PC-3 (cell line): ENCODE measurements at regions not wholly inside any gene's neighbourhood (a gene's known extent, or its start where the extent isn't known, plus 50 kb on each side); places are given as distances from the start of the nearest gene placed in this dataset.
"Not testable (repeated sequence)": the region's sequence is repeated elsewhere in the genome, so short reads cannot be mapped to it uniquely, and the experiment has no call there.

Experiments used
- CTCF ChIP-seq: fragments of 300-600 bp; sonication (generic); conservative IDR thresholded peaks from 2 replicates; pipeline ENCODE4 v1.5.1; 2017; ENCODE audit warnings: antibody characterized with exemption, low read depth, mild to moderate bottlenecking, low read length
- EZH2 ChIP-seq: fragments of 300-600 bp; sonication (generic); IDR thresholded peaks from one replicate; pipeline ENCODE4 v1.6.1; 2017; ENCODE audit warnings: antibody characterized with exemption, mild to moderate bottlenecking, low read length; ENCODE audit not compliant: unreplicated experiment

DNA sequence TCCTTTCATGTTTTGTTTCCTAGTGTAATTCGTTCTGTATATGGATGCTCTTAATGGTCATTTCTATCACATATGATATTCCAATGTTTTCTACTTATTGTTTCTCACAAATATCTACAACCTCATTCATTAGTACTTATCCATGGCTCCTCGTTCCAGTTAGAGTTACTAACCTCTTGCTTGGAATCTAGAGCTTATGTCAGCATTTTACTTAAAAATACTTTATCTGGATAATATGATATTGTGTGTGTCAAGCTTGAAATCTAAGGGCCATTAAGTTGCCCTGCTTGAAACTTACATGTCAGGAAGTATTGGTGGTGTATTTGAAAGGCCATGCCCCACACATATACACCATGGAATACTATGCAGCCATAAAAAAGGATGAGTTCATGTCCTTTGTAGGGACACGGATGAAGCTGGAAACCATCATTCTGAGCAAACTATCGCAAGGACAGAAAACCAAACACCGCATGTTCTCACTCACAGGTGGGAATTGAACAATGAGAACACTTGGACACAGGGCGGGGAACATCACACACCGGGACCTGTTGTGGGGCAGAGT, 70.7 kb upstream of the CD302 start:
- TF ChIP-seq EZH2, CTCF: not testable (repeated sequence)
